Muscle of back (tissue), 3 donors: ENCODE measurements at regions not wholly inside any gene's neighbourhood (a gene's known extent, or its start where the extent isn't known, plus 50 kb on each side); places are given as distances from the start of the nearest gene placed in this dataset.

Experiments used
- DNase-seq, 3 donors: peaks; one replicate each; pipeline versions ENCODE4 v3.0.0 to v3.0.0-alpha.2; 2013

DNA sequence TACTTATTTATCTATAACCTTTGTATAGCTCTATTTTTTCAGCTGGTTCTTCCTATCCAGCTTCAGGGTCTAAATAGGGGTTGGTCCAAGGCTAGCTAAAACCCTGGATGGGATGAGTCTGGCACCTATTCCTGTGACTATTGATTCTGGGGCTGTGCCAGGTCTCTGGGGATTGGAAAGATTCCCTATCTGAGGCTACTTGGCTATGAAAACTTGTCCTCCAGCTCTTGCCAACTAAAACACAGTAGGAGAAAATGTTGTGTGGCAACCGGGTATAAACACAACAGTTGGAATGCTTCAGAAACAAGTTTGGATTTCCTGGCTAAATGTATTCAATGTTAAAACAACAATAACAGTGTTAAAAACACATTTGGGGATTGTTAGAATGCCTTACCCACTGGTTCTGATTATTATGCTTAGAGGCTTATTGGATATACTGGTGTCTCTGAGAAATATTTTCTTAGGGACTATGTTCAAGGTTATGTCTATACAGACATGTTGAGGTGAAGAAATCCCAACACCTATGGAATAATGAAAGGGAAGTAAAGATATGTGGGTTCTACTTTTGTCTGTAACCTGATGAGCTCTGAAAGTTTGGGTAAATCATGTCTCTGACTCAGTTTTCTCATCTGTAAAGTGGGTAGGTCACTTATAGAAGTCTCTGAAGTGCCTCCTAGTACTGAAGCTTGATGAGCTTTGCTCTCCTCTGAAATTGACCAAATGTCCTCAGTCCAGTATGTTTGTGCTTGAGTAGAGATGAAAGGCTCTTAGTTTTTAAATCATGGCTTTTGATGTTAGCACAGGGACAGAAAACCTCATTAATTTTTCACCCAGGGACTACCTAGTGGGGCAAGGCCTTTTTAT, 460.7 kb downstream of the MTX2 start:
- DNase-seq = peak; percentile 68 to 80 (median 80)

DNA sequence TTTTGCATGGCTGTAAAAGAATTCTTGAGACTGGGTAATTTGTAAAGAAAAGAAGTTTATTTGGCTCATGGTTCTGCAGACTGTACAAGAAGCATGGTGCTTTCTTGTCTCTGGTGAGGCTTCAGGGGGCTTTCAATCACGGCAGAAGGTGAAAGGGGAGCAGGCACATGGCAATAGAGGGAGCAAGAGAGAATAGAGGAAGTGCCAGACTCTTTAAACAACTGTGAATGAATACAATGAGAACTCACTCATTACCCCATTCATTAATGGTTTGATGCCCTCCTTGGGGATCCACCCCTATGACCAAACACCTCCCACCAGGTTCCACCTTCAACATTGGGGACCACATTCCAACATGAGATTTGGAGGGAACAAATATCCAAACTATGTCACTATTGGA, 463.5 kb downstream of the MTX2 start:
- DNase-seq = no peak

DNA sequence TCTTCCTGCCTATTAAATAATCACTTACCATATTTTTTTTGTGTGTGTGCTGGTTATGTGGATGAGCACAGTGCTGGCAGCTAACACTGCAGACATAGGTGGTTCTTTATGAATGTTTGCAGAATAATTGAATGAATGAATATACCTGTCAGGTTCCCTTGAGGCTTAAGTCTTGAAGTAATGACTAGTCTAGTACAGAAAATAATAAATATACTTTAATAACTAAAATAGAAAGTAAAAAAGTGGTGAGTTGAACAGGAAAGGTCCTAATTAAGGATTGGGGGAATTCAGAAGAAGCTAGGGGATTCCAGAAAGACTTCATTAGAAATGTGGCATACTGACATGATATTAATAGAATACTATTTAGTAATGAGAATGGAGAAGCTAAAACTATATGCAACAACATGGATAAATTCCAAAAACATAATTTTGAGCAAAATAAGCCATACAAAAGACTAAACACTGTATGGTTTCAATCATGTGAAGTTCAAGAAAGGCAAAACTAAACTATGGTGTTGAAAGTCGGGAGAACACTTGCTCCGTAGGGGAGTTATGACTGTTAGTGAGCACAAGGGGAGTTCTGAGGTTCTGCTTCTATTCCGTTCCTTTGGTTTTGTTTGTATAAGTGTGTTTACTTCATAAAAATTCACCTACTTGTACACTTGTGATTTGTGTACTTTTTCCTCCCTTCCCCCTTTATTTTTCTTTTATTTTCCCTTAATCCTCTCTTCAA, 464.6 kb downstream of the MTX2 start:
- no peak for DNase-seq

DNA sequence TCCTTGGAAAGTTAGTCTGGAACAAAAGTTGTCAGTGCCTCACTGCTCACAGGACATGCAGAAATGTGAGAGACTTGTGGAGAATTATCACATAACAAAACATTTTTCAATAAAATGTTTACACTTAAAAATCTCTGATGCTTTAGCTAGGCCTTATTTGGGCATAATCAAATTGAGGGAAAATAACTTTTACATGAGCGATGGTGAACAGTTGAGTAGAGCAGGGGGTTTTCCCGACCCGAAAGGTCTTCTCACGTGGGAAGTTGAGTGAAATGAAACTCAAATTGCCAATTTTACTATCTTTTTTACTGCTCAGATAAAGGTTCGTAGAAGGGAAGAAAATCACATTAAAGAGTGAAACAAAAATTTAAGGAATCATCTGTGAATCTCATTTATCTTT, 465.6 kb downstream of the MTX2 start:
- no peak for DNase-seq

DNA sequence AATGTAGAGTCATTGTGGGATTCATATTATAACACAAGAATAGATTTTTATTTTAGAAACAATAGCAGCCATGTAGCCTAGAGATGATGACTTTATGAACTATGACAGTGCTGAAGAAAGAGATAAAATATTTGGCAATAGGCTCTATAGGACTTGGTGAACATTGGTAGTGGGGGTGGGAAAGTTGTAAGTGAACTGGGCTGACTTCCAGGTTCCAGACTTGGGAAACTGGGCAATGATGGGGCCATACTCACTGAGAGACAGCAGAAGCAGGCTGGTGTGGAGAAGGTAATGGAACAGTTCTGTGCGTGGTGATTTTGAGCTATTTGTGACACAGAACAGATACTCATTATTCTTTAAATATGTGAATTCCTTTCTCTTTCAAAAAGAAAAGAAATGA, 470.3 kb upstream of the HNRNPA3 start:
- no peak for DNase-seq

DNA sequence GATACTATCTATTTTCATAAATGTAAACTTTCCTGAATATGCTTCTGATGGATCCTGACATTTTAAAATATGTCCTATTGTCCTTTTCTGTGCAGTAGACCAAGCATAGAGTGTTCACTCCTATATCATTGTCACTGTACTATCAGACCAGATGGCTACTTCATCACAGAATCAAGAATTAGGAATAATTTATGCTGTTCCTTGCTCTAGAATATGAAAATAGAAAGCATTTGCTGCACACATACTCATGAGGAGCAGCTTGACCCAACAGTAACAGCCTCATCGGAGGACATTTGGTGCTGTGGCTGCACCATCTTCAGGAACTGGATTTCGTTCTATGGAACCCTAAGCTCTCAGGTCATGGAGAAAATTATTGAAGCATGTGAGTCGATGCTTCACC, 468.9 kb upstream of the HNRNPA3 start:
- DNase-seq = no peak

DNA sequence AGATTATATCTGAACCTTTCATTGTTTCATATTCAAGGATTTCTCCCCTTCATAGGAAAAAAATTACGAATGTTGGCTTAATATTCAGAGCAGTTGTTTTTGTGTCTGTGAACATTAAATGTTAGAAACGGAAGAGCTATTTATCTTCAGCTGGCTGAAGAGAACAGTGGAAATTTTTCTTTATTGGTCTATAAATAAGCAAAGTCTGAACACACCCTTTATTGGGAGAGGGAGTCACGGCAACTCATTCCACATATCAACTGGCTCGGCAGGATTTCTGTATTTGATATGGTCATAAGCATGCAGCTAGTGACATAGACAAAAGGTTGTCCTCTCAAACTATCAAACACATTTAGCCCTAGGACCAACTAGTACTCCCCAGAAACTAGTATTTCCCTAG, 468.4 kb upstream of the HNRNPA3 start:
- DNase-seq = peak in 1 of 3 donors; percentile 54

DNA sequence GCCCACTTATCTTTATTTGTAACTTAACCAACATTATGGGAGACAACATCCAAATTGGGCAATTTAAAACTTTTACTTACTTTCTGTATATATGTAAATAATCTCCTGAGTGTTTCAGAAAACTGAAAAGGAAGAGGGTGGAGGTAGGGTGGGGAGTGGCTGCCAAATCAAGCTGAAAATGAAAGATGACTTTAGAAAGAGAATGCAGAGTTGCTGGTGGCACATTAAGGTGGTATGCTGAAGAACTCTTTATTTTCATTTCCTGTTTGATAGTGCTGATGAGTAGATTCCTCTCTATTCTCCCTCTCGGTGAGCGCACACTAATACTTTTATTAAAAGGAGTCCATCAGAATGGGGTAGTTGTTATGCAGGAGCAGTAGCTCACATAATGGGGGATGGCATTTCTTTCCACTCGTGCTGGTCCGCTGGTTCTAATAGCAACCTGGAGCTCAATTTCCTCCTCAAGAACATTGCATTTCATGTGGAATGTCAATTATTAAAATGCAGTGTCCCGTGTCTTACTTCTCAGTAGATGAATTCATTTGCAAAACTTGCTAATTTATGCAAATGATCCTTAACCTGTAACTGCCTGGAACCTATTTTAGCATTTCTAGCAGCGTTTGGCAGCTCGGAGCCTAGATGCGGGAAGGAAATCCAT, 466.9 kb upstream of the HNRNPA3 start:
- DNase-seq = no peak

DNA sequence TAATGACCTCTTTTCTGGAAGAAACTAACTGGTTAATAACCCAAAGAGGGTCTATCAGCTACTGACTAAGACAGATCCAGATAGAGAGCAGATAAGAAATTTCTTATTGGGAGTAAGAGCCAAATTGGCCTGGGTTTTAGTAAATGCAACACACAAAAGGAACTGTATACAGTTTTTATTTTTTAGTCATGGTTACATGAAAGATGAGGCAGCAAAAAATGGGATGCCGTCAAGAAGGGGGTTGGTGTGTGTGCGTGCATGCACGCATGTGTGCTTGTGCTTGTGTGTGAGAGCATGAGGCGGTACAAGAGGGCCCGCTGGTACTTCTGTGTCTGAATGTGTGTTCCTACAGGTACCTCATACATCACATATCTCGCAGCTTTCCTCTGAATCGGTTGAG, 466.2 kb upstream of the HNRNPA3 start:
- peak in 2 of 3 donors; percentile 41 to 74 for DNase-seq

DNA sequence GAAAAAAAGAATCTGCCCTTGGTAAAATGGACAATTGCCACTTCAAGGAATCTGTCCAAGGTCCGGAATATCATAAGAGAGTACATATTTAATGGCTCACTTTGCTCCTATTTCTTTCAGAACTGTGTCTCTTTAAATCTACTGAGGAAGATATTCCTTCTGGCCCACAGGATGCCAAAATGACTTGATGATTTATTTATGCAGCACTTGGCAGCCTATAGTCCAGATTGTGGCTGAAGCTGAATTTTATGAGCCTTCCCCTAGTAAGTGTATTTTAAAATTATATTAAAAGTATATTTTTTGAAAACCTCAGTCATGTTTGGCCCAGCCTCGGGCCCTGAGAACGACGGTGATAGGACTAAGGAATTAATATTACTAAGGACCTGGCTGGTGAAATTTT, 465.1 kb upstream of the HNRNPA3 start:
- DNase-seq = peak; percentile 56 to 85 (median 69)

DNA sequence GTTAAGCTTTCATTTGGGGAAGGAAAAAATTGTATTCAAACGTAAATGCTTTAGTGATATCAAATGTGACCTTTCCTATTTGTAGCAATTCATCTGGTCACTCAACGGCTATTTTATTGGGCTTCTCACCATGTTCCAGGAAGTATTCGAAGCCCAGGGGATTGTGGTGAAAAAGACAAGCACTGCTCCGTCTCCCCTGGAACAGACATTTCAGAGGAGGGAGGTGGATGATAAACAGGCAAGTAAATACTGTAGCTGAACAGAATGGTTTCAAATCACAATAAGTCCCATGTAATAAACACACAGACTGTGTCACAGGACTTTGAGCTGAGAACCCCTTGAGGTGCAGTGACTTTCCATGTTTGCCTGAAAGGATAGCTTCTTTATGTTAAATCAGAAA, 464.7 kb upstream of the HNRNPA3 start:
- peak; percentile 31 to 75 (median 48) for DNase-seq

DNA sequence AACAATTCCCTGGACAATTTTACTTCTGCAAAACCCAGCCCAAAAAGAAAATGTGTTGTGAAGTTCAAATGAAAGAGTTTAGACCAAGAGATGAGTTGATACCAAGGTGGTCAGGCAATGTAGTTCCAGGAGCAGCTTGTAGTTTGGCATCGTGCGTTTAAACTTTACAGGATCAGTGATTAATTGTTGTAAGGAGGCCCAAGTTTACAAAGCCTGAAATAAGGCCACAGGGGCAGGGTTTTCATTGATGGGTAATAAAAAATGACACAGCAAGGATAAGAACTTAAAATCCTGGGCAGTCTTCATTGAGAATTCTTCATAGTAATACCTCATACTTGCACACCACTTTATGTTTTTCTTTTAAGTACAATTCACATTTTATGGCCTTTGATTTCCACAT, 463.9 kb upstream of the HNRNPA3 start:
- DNase-seq = peak in 1 of 3 donors; percentile 28

DNA sequence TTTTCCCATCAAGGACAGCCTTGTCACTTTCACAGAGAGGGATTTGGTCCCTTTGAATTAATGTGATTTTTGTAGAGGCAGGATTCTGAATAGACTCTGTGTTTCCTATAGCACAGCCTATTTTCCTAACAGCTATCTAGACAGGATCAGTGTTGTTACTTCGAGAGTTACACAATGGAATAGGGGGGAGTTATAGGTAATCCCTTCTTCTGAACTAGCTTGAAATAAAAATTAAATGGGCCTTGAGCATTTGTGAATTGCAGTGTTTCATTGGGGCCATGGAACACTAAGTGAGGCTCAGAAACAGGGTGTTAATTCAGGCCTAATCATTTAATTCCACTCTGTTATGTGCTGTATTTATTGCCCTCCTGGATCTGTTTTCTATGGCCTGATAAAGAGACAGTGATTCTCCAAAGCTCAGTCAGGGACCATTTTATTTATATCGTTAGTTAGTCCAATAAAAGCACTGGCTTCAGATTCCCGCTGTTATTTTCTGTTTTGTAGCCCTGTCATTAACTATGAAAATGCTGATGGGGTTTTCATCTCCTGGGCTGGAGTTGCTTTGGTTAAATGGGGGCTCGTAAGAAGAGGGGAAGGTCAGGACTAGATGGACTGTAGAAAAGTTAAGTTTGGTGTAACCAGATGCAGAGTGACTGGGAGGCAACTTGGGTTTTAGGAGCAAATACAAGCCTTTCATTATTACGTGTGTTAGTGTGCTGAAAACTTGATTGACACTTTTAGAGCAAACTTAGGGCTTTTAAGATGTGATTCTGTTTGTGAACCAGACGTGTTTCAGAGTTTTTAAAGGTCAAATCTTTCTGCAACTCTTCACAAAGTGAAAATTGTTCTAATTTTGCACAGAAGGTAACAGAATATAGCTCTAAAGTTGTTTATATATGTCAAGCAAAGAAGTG, 461.0 kb upstream of the HNRNPA3 start:
- no peak for DNase-seq

DNA sequence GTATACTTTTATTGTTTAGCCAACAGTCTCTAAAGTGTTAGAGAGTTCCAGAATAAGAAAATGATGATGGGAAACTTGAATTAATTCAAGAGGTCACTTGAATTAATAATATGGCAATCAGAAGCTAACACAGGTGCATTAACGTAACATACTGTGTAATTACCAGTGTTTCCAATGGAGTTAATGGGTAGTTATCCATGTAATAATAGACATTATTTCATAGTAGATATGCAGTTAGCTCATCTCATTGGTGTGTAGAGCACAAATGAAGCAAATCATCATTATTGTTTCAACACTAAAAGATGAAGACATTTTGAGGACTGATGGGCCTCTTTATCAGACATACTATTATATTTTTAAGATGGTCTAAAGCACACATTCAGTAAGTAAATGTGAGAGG, 460.3 kb upstream of the HNRNPA3 start:
- no peak for DNase-seq

DNA sequence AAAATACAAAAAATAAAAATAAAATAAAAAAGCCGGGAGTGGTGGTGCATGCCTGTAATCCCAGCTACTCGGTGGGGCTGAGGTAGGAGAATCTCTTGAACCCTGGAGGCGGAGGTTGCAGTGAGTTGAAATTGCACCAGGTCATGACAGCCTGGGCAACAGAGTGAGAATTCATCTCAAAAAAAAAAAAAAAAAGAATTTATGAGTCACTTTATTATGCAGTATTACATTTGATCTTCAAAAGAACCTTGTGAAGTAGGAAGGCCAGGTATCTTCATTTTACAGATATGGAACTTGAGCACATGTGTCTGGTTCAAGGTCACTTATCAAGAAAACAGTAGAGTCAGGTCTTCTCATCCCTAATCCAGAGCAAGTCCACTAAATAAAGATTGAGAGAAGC, 459.4 kb upstream of the HNRNPA3 start:
- DNase-seq = no peak

DNA sequence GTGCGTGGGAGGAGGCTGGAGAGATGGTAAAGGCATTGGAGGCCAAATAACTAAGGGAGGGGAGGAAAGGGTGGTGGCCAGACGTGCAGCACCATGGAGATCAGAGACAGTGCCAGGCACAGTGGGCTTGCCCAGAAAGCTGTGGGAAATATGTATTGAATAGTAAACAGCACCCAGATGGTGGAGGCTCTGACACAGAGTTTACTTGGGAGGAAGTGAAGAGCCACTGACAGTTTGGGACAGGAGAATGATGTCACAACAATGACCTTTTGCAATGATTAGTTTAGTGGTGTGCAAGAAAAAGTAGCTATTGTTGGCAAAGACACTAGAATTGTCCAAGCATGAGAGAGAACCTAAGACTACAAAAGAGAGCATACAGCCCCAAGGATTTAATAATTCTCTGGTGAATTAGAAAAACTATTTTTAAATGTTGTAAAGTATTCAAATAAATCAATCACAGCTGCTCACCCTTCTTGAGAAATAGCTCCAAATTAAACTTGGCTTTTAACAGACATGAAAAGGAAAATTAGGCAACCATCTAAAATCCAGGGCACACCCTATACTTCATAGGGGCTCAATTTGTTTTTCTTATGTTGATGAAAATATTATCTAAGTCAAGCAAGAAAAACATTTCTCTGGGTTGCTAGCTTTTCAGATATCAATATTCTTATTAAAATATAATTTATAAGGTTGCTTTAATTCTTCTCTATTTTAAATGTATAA, 458.7 kb upstream of the HNRNPA3 start:
- no peak for DNase-seq

DNA sequence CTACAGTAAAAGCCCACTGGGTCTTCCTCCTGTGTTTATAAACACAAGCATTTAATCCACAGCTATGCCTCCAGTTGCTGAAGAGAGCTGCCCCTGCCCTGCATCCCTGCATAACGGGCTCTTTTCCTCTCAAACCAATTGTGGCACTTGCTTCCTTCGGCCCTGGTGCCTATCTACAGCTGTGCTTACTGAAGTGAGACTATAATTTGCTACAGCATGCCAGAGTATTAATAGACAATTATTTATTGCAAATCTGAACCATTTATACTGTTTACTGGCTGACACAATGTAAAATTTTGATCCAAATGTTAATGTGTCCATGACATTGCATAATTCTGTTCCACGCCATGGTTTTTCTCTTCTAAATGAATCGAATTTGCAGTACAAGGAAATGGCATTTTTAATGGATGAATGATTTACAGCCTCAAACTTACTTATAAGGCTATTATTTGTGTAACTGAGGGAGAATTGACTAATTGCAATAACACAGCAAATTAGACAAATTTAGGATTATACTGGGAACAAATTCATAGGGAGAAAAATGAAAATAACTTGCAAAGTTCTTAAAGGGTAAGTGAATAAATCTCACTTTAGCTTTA, 457.0 kb upstream of the HNRNPA3 start:
- DNase-seq = no peak

DNA sequence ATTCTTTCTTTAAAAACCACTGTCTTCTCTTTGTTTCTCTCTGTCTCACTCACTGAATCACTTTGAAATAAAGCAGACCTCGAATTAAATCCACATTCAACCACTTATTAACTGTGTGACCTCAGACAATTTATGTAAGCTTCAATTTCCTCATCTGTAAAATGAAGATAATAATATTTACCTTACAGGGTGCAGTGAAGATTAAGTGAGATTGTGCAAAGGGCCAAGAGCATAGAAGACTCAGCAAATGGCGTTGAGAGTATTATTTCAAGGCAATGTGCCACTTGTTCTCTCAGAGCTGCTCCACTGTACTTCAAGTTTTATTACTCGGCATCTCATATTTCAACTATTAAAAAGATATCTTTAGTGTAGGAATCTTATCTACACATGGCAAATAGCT, 454.2 kb upstream of the HNRNPA3 start:
- no peak for DNase-seq

DNA sequence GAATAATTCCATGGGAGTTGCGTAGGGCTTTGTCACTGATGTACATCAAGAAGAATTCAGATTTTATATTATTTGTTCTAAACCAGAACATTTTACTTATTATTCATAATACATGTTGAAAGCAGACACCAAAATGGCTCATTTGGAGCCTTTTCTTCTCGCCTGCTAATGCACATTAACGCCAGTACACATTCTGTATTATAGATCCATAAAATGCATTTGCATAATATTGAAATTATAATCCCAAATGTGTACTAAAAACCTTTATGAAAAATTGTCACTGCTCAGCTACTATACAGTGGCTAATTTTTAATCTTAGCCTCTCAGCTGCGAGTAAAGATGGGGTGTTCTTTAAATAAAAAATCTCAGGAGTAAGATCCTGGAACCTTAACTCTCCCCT, 452.2 kb upstream of the HNRNPA3 start:
- no peak for DNase-seq

DNA sequence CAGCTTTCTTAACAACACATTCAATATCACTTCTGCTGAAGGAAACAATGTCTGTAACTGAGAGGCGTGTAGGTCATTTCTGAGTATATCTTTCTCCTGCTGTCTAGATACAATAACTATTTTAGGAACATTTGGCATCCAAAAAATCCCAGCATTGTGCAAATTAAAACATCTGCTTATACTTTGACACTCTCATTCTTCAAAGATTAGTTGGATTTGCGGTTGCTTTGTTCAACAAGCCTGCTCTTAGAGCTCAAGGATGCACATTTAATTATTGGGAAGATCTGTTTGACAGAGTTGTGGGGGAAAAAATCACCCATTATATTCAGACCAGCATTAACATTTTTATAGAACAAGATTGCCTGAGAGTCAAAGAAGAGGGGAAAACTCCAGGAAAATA, 449.5 kb upstream of the HNRNPA3 start:
- DNase-seq = no peak
